A673 (cell line): ENCODE measurements at regions not wholly inside any gene's neighbourhood (a gene's known extent, or its start where the extent isn't known, plus 50 kb on each side); places are given as distances from the start of the nearest gene placed in this dataset.

Experiments
- BruUV-seq: library from RNA; stranded (reverse); fragments of 400-500 nt; replicated peaks from 2 replicates; lab custom pipeline; 2021; lab: Mats Ljungman, UMichigan
- CTCF ChIA-PET: fragments of 300-600 bp; sonication (Branson Sonifier 250); formaldehyde crosslinking; loops from one replicate; lab custom pipeline; 2022; ENCODE audit warnings: antibody characterized with exemption; lab: Charles Lee
- POLR2A ChIA-PET: fragments of 300-600 bp; sonication (Branson Sonifier 250); formaldehyde crosslinking; loops from one replicate; lab custom pipeline; 2022; ENCODE audit warnings: antibody characterized with exemption; ENCODE audit not compliant: low non-redundant PET; lab: Charles Lee
- DNase-seq: peaks from one replicate; pipeline ENCODE4 v3.0.0-alpha.2; 2015; ENCODE audit warnings: low spot score
- H3K27ac ChIP-seq: fragments of 200-600 bp; sonication (generic); 2 replicates; pipeline ENCODE4 v1.5.1; 2016; ENCODE audit warnings: mixed run types, low read depth, mild to moderate bottlenecking, mixed read lengths, antibody characterized with exemption, low read length; ENCODE audit not compliant: poor library complexity, severe bottlenecking
- H3K27me3 ChIP-seq: fragments of 200-600 bp; sonication (generic); replicated peaks from 2 replicates; pipeline ENCODE4 v1.6.1; 2017; ENCODE audit warnings: mixed run types, low read depth, mild to moderate bottlenecking, mixed read lengths, antibody characterized with exemption, low read length; ENCODE audit not compliant: insufficient read depth, poor library complexity
- H3K36me3 ChIP-seq: fragments of 200-600 bp; sonication (generic); 2 replicates; pipeline ENCODE4 v1.6.1; 2016; ENCODE audit warnings: mixed run types, mild to moderate bottlenecking, mixed read lengths, antibody characterized with exemption, low read length; ENCODE audit not compliant: insufficient read depth, poor library complexity, severe bottlenecking
- H3K4me1 ChIP-seq: fragments of 200-600 bp; sonication (generic); 2 replicates; pipeline ENCODE4 v1.6.1; 2017; ENCODE audit warnings: mixed run types, mild to moderate bottlenecking, mixed read lengths, antibody characterized with exemption, low read length; ENCODE audit not compliant: insufficient read depth, poor library complexity, severe bottlenecking
- H3K4me3 ChIP-seq: fragments of 200-600 bp; sonication (generic); 2 replicates; pipeline ENCODE4 v1.5.1; 2016; ENCODE audit warnings: low read depth, mixed run types, mild to moderate bottlenecking, mixed read lengths, low read length; ENCODE audit not compliant: poor library complexity, severe bottlenecking
- H3K9me3 ChIP-seq: fragments of 200-600 bp; sonication (generic); 2 replicates; pipeline ENCODE4 v1.6.1; 2016; ENCODE audit warnings: mixed run types, low read depth, mild to moderate bottlenecking, mixed read lengths, antibody characterized with exemption, low read length; ENCODE audit not compliant: poor library complexity, severe bottlenecking
- EZH2 ChIP-seq: fragments of 200-600 bp; sonication (generic); IDR thresholded peaks from 2 replicates; pipeline ENCODE4 v1.6.1; 2017; ENCODE audit warnings: borderline replicate concordance, low read depth, mild to moderate bottlenecking, mixed read lengths, antibody characterized with exemption, low read length; ENCODE audit not compliant: poor library complexity, severe bottlenecking
- intact Hi-C: fragments of 100-400 bp; cut with micrococcal nuclease; formaldehyde crosslinking; loops from one replicate; pipeline ENCODE4 v1.10.0; 2022; ENCODE audit not compliant: unreplicated experiment
- TF ChIP-seq, protein P1 (sequence below): fragments of 300-800, 200-600 bp; sonication (generic); conservative IDR thresholded peaks from 2 replicates; pipeline ENCODE4 v1.5.1; 2017; ENCODE audit warnings: low read depth, mild to moderate bottlenecking, antibody characterized with exemption, low read length, moderate library complexity, mixed read lengths

DNA sequence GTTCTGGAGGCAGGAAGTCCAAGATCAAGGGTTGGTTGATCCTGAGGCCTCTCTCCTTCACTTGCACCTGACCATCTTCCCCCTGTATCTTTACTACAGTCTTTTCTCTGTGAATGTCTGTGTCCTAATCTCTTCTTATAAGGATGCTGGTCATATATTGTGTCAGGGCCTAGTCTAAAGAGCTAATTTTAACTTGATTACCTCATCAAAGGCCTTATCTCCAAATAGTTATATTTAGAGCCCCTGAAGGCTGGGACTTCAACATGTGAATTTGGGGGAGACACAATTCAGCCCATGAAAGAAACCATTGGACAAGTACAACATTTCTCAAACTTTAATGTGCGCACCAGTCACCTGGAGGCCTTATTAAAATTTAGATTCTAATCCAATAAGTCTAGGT, 62.8 kb upstream of the DYNLT3 start:
- Histone ChIP-seq H3K27me3 (no peaks in the 10 kb centered on the region), H3K4me1 (peaks cover 19% of the 10 kb centered on the region), H3K9me3 (no peaks in the 10 kb centered on the region), H3K4me3 (no peak overlapping the region), H3K36me3 (no peaks in the 10 kb centered on the region), H3K27ac (no peak overlapping the region)
- no peak for DNase-seq
- no peak for TF ChIP-seq EZH2
- TF ChIP-seq, protein P1, sequence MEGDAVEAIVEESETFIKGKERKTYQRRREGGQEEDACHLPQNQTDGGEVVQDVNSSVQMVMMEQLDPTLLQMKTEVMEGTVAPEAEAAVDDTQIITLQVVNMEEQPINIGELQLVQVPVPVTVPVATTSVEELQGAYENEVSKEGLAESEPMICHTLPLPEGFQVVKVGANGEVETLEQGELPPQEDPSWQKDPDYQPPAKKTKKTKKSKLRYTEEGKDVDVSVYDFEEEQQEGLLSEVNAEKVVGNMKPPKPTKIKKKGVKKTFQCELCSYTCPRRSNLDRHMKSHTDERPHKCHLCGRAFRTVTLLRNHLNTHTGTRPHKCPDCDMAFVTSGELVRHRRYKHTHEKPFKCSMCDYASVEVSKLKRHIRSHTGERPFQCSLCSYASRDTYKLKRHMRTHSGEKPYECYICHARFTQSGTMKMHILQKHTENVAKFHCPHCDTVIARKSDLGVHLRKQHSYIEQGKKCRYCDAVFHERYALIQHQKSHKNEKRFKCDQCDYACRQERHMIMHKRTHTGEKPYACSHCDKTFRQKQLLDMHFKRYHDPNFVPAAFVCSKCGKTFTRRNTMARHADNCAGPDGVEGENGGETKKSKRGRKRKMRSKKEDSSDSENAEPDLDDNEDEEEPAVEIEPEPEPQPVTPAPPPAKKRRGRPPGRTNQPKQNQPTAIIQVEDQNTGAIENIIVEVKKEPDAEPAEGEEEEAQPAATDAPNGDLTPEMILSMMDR: no peak
- ChIA-PET POLR2A (no interaction called here), CTCF (no interaction called here)
- intact Hi-C loops: no loop called here
- no TSS peak for BruUV-seq

DNA sequence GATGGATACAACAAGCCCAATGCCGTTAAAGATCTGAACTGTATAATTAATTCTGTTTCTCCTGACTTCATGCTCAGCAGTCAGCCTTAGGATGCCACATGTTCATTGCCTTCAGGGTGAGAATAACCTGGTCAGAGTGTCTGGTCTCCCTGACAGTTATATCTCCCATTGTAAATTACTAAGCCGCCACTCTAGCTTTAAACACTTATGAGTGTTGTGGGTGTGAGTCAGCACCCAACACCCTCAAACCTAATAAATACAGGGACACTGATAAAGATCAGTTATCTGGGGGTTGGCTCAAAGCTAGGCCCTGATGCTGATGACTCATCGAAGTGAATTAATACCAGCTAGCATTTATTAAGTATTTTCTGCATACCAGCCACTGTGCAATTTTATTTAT, 64.9 kb upstream of the DYNLT3 start:
- Histone ChIP-seq H3K4me3 (no peak overlapping the region), H3K27ac (no peak overlapping the region), H3K4me1 (peaks cover 21% of the 10 kb centered on the region), H3K27me3 (no peaks in the 10 kb centered on the region), H3K9me3 (no peaks in the 10 kb centered on the region), H3K36me3 (no peaks in the 10 kb centered on the region)
- peak; percentile 65 for DNase-seq
- ChIA-PET CTCF (no interaction called here), POLR2A (no interaction called here)
- BruUV-seq: no TSS peak
- TF ChIP-seq, protein P1: no peak
- TF ChIP-seq EZH2: no peak
- intact Hi-C loops: no loop called here

DNA sequence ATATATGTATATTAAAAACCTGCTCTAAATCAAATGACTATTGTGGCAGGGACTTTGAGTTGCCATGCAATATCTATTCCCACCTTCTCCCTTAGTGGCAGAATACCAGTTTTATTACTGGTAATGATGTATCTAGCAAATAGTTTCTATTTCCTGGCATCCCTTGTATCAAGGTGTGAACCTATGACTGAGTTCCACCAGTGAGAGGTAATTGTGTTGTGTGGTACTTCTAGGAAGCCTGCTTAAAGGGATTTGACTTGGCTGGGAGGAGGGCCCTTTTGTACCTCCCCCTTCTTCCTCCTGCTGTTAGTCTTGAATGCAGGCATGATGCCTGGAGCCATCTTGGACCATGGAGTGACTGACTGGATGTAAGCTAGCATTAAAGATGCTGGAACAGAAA, 65.4 kb upstream of the DYNLT3 start:
- ChIA-PET POLR2A (no interaction called here), CTCF (no interaction called here)
- no peaks in the 10 kb centered on the region for H3K36me3 ChIP-seq
- TF ChIP-seq, protein P1: no peak
- TF ChIP-seq EZH2: no peak
- peaks cover 18% of the 10 kb centered on the region for H3K4me1 ChIP-seq
- no peaks in the 10 kb centered on the region for H3K9me3 ChIP-seq
- BruUV-seq: no TSS peak
- H3K27me3 ChIP-seq: no peaks in the 10 kb centered on the region
- no peak for DNase-seq
- no peak overlapping the region for H3K27ac ChIP-seq
- H3K4me3 ChIP-seq: no peak overlapping the region
- intact Hi-C loops: no loop called here
